ENCODE measurements at regions not wholly inside any gene's neighbourhood (a gene's known extent, or its start where the extent isn't known, plus 50 kb on each side); places are given as distances from the start of the nearest gene placed in this dataset.
A peak's percentile ranks its signal among the peaks of the same experiment; 100 is the strongest.

GRCh38 chr2:215841175-215841816 lies 172.1 kb downstream of the MREG start:
- ATAC-seq (ENCODE audit: insufficient number of reproducible peaks, low FRiP score, low read depth) (no peak), DNase-seq (ENCODE audit: low spot score) (no peak)
- Histone ChIP-seq H3K27ac (peak overlapping the region in 1 of 2 donors; percentile 25), H3K9me3 (no peaks in the 10 kb centered on the region), H3K36me3 (no peaks in the 10 kb centered on the region), H3K4me1 (ENCODE audit: control insufficient read depth in 1 of 2, low read depth in 2 of 2) (peaks cover 3 to 32% of the 10 kb centered on the region in 2 donors), H3K27me3 (replicated peaks; ENCODE audit: insufficient read depth) (no peaks in the 10 kb centered on the region), H3K4me3 (no peak overlapping the region)
- no peak for TF ChIP-seq CTCF (IDR thresholded peaks at IDR 0.05)

- Histone ChIP-seq H3K27ac (no peak overlapping the region), H3K4me3 (no peak overlapping the region), H3K27me3 (replicated peaks; ENCODE audit: insufficient read depth) (no peaks in the 10 kb centered on the region), H3K4me1 (ENCODE audit: control insufficient read depth in 1 of 2, low read depth in 2 of 2) (peaks cover 3 to 32% of the 10 kb centered on the region in 2 donors), H3K9me3 (no peaks in the 10 kb centered on the region), H3K36me3 (no peaks in the 10 kb centered on the region)
- ATAC-seq (ENCODE audit: insufficient number of reproducible peaks, low FRiP score, low read depth) (no peak), DNase-seq (ENCODE audit: low spot score) (no peak)
- TF ChIP-seq CTCF (IDR thresholded peaks at IDR 0.05) = no peak
Measured at GRCh38 chr2:215839816-215840215, 173.5 kb downstream of the MREG start.

- Histone ChIP-seq H3K27ac (no peak overlapping the region), H3K4me3 (no peak overlapping the region), H3K9me3 (no peaks in the 10 kb centered on the region), H3K36me3 (no peaks in the 10 kb centered on the region), H3K27me3 (replicated peaks; ENCODE audit: insufficient read depth) (no peaks in the 10 kb centered on the region), H3K4me1 (ENCODE audit: control insufficient read depth in 1 of 2, low read depth in 2 of 2) (peaks cover 3 to 27% of the 10 kb centered on the region in 2 donors)
- no peak for ATAC-seq (ENCODE audit: insufficient number of reproducible peaks, low FRiP score, low read depth)
- no peak for TF ChIP-seq CTCF (IDR thresholded peaks at IDR 0.05)
- DNase-seq (ENCODE audit: low spot score) = no peak
Measured at GRCh38 chr2:215839309-215839708, 174.0 kb downstream of the MREG start.

- Histone ChIP-seq H3K4me1 (ENCODE audit: control insufficient read depth in 1 of 2, low read depth in 2 of 2) (peaks cover 9 to 32% of the 10 kb centered on the region in 2 donors), H3K36me3 (no peaks in the 10 kb centered on the region), H3K27me3 (replicated peaks; ENCODE audit: insufficient read depth) (no peaks in the 10 kb centered on the region), H3K27ac (no peak overlapping the region), H3K4me3 (no peak overlapping the region), H3K9me3 (no peaks in the 10 kb centered on the region)
- ATAC-seq (ENCODE audit: insufficient number of reproducible peaks, low FRiP score, low read depth) (no peak), DNase-seq (ENCODE audit: low spot score) (no peak)
- no peak for TF ChIP-seq CTCF (IDR thresholded peaks at IDR 0.05)
Measured at GRCh38 chr2:215836881-215837280, 176.5 kb downstream of the MREG start.

- DNase-seq (ENCODE audit: low spot score) (no peak), ATAC-seq (ENCODE audit: insufficient number of reproducible peaks, low FRiP score, low read depth) (no peak)
- no peaks in the 10 kb centered on the region for H3K9me3 ChIP-seq
- H3K27ac ChIP-seq = no peak overlapping the region
- no peaks in the 10 kb centered on the region for H3K27me3 ChIP-seq (replicated peaks; ENCODE audit: insufficient read depth)
- no peak overlapping the region for H3K4me3 ChIP-seq
- TF ChIP-seq CTCF (IDR thresholded peaks at IDR 0.05) = no peak
- no peaks in the 10 kb centered on the region for H3K36me3 ChIP-seq
- peaks cover 20 to 44% of the 10 kb centered on the region in 2 donors for H3K4me1 ChIP-seq (ENCODE audit: control insufficient read depth in 1 of 2, low read depth in 2 of 2)
Measured at GRCh38 chr2:215835657-215836056, 177.7 kb downstream of the MREG start.

Data from thoracic aorta (tissue), 2 donors.